ENCODE measurements at regions not wholly inside any gene's neighbourhood (a gene's known extent, or its start where the extent isn't known, plus 50 kb on each side); places are given as distances from the start of the nearest gene placed in this dataset.

GRCh38 chr4:154039435-154040343 lies 250.8 kb upstream of the SFRP2 start:
- 46 to 57% (median 56%) methylated on average over 4 of the region's 4 CpGs for WGBS, 3 donors
- no peak for TF ChIP-seq CTCF (IDR thresholded peaks at IDR 0.05)
- TF ChIP-seq EP300 (IDR thresholded peaks at IDR 0.05) = no peak
- TF ChIP-seq POLR2A (IDR thresholded peaks at IDR 0.05) = no peak
- no peaks in the 10 kb centered on the region for H3K27me3 ChIP-seq
- H3K4me3 ChIP-seq = no peak overlapping the region
- intact Hi-C loops (cut with DNase I) = no loop called here
- no peaks in the 10 kb centered on the region for H3K9me3 ChIP-seq
- no peaks in the 10 kb centered on the region for H3K36me3 ChIP-seq
- no peak for DNase-seq
- no peak overlapping the region for H3K27ac ChIP-seq
- H3K4me1 ChIP-seq (ENCODE audit: insufficient read depth) = no peaks in the 10 kb centered on the region

GRCh38 chr4:154036856-154037255 lies 248.0 kb upstream of the SFRP2 start:
- peaks cover 0 to 2% of the 10 kb centered on the region in 2 donors for H3K9me3 ChIP-seq
- DNase-seq = no peak
- no peaks in the 10 kb centered on the region for H3K27me3 ChIP-seq
- no peak for TF ChIP-seq POLR2A (IDR thresholded peaks at IDR 0.05)
- TF ChIP-seq EP300 (IDR thresholded peaks at IDR 0.05) = no peak
- no peak for TF ChIP-seq CTCF (IDR thresholded peaks at IDR 0.05)
- 56 to 73% (median 62%) methylated on average over 3 of the region's 3 CpGs for WGBS, 3 donors
- H3K36me3 ChIP-seq = no peaks in the 10 kb centered on the region
- intact Hi-C loops (cut with DNase I) = no loop called here
- no peak overlapping the region for H3K4me3 ChIP-seq
- H3K4me1 ChIP-seq (ENCODE audit: insufficient read depth) = no peaks in the 10 kb centered on the region
- H3K27ac ChIP-seq = no peak overlapping the region

- Histone ChIP-seq H3K27ac (no peak overlapping the region), H3K27me3 (no peaks in the 10 kb centered on the region), H3K36me3 (no peaks in the 10 kb centered on the region), H3K9me3 (peaks cover 0 to 2% of the 10 kb centered on the region in 2 donors), H3K4me3 (no peak overlapping the region), H3K4me1 (ENCODE audit: insufficient read depth) (no peaks in the 10 kb centered on the region)
- intact Hi-C loops (cut with DNase I) = no loop called here
- TF ChIP-seq EP300 (IDR thresholded peaks at IDR 0.05) (no peak), POLR2A (IDR thresholded peaks at IDR 0.05) (no peak), CTCF (IDR thresholded peaks at IDR 0.05) (no peak)
- no peak for DNase-seq
- WGBS, 3 donors = 43 to 70% (median 59%) methylated on average over 1 of the region's 1 CpG
Observed at GRCh38 chr4:154035341-154035740, 246.5 kb upstream of the SFRP2 start.

GRCh38 chr4:154033921-154034320 lies 245.0 kb upstream of the SFRP2 start:
- WGBS, 3 donors = 63 to 75% (median 73%) methylated on average over 3 of the region's 3 CpGs
- no peaks in the 10 kb centered on the region for H3K36me3 ChIP-seq
- DNase-seq = no peak
- H3K4me3 ChIP-seq = no peak overlapping the region
- no peaks in the 10 kb centered on the region for H3K27me3 ChIP-seq
- no peaks in the 10 kb centered on the region for H3K4me1 ChIP-seq (ENCODE audit: insufficient read depth)
- TF ChIP-seq EP300 (IDR thresholded peaks at IDR 0.05) (no peak), CTCF (IDR thresholded peaks at IDR 0.05) (no peak), POLR2A (IDR thresholded peaks at IDR 0.05) (no peak)
- intact Hi-C loops (cut with DNase I) = no loop called here
- H3K9me3 ChIP-seq = peaks cover 0 to 2% of the 10 kb centered on the region in 2 donors
- H3K27ac ChIP-seq = no peak overlapping the region

All from ovary (tissue), 7 donors.